HG03469 (cell line): ENCODE measurements at regions not wholly inside any gene's neighbourhood (a gene's known extent, or its start where the extent isn't known, plus 50 kb on each side); places are given as distances from the start of the nearest gene placed in this dataset.
"Not testable (repeated sequence)": the region's sequence is repeated elsewhere in the genome, so short reads cannot be mapped to it uniquely, and the experiment has no call there.

Experiments
- ATAC-seq: cut with Tn5 transposase; IDR thresholded peaks from one replicate; pipeline ENCODE4 v1.9.1; 2021; ENCODE audit warnings: mild to moderate bottlenecking, moderate library complexity, moderate number of reproducible peaks; ENCODE audit not compliant: unreplicated experiment

DNA sequence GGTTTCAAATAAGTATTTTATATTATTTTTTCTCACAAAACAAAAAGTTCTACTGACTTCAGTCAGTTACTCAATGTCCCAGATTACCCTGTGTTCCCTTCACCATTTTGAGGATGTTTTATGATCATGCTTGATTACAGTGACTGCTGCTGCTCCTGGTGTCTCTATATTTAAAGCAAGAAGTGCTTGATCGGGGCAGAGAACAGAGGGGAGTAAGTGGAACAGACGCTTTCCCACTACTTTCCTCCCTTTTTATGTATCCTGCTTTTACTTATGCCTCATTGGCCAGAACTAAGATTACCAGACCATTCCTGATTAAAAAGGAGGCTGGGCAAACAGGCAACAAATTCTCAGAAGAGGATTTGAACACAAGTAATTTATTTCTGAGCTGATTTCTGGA is 612.1 kb downstream of the VGLL3 start:
- ATAC-seq = no peak

DNA sequence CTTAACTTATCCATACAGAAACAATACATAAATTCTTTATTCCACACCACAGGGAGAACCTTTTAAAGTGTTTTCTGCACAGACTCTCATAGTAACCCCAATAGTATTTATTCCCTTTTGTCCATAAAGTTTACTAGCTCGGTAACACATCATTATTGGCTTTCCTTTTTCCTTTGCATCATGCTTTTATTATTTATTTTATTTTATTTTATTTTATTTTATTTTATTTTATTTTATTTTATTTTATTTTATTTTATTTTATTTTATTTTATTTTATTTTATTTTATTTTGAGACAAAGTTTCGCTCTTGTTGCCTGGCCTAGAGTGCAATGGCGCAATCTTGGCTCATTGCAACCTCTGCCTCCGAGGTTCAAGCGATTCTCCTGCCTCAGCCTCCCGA is 655.4 kb downstream of the VGLL3 start:
- ATAC-seq = not testable (repeated sequence)

DNA sequence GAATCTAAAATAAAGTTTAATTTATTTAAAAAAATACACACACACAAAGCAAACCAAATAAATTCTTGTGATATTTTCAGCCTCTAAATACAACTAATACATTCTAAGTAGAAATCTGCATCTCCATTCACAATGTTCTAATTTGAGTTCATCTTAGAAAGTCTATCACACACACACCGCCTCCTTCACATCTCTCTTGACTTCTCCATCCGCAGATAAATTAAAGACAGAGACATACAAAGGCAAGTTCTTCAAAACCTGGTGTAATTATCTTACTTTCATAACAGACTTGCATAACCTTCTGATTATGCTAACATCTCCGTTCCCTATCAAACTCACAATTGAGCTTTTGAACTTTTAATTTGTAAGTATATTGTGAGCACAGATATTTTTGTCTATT is 657.3 kb downstream of the VGLL3 start:
- no peak for ATAC-seq

DNA sequence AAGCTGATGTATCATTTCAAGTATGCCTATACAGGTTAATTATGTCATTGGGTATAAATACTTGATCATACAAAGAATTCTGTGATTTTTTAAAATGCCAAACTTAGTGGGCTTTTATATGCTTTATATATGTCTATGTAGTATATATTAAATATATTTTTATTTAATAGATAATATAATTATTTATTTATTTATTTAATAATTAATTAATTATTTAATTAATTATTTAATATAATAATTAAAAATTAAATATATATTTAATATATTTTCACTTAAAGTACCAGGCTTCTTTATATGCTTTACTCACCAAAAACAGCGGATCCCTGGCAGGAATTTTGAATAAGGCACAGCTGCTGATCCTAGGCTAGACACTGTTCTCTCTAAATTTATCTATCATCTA is 687.0 kb downstream of the VGLL3 start:
- no peak for ATAC-seq

DNA sequence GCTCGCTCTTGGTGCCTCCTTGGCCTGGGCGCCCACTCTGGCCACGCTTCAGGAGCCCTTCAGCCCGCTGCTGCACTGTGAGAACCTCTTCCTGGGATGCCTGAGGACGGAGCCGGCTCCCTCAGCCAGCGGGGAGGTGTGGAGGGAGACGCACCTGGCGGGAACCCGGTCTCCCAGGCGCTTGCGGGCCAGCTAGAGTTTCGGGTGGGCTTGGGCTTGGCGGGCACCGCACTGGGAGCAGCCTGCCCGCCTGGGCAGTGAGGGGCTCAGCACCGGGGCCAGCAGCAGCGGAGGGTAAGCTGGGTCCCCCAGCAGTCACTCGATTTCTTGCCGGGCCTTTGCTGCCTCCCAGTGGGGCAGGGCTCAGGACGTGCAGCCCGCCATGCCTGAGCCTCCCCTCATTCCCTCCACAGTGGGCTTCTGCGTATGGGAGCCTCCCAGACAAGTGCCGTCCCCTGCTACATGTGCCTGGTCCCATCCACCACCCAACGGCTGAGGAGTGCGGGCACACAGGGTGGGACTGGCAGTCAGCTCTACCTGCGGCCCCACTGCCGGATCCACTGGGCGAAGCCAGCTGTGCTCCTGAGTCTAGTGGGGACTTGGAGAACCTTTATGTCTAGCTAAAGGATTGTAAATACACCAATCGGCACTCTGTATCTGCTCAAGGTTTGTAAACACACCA is 708.7 kb downstream of the VGLL3 start:
- ATAC-seq = no peak

DNA sequence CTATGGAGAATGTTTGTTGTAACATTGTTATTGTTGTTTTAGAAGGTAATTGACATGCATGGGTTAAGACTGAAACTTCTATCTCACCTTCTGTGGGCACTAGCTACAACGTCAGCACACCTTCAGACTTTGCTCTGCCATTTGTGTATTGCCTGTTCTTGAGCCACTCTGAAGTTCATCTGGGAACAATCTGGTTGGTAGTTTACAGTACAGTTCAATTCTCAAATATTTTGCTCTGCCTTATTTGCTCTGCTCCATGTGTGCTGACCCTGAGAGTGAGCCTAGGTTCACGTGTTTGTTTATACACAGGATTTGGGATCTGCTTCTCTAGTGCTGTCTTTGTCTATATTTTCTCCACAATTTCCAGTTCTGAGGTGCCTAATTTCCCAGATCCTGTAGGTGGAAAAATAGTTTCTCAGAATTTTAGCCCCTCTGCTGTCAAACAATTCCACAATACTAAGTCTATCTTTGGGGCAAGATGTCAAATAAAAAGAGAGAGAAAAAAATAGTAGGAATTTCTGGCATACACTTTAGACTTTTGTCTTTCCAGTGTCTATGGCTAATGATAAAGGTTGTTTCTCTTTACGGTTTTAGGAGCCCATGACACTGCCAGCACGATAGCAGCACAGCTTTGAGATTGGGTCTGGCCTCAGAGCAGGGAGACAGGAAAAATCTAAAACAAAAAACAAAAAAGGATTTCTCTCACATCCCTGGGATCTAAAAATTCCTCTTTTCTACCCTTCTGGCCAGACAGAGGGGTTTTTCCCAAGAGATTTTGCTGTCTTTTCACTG is 721.4 kb downstream of the VGLL3 start:
- ATAC-seq = no peak

DNA sequence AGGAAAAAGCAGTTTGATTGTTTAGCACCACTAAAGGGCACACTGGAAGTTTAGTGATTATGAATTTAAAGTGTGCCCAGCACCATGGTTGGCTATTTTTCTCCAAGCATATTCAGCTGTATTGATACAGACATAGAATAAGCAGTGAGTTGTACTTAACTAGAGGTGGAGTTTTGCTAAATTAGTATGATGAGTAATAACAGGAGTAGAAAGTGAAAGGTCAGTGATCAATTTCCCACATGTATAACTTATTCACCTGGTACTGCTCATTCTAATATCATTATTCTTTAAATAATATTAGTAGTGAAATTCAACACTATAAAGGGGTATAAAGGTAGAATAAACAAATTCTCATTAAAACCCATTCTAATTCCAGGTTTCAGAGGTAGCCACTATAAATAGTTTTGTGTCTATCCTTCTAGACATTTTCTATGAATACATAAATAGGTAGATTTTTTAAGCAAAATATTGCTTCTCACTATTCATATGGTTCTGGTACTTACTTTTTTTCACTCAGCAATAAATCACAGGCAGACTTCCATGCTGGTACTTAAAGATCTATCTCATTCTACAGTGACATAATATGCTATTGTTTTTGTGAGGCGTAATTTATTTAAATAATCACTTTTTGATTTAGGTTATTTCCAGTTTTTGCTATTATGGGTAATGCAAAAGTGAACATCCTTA is 732.9 kb downstream of the VGLL3 start:
- ATAC-seq = no peak

DNA sequence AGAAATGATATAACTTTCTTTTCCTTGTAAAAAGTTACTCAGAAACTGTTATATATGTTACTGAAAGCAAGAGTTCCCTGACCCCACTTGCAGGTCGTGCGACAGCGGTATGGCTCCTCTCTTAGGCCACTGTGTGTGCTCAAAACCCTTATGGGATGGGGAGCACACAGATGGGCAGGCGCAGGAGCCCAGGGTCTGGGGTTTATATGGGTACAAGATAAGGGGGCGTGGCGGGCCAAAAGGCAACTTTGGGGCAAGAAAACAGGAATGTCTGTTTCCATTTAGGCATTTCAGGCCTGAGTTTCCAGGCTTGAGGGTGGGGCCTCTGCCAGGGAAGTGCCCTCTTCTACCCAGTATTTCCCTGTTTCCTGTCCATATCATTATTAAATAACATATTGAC is 736.5 kb downstream of the VGLL3 start:
- no peak for ATAC-seq

DNA sequence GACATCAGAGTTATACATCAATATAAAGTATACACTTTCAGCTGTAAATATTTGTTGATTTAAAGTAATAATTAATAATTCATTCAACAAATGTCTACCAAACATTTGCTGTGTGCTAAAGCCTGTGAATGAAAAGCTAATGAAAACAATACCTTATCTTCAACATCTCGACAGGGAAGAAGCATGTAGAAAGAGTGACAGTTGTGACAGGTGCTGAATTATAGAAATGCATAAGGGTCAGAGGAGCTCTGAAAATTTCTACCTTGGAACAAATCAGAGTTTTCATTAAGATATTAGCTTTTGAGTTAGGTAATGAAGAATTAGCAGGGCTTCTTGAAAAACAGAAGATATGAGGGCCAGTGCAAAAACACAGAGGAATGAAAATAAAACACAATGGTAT is 739.2 kb downstream of the VGLL3 start:
- no peak for ATAC-seq

DNA sequence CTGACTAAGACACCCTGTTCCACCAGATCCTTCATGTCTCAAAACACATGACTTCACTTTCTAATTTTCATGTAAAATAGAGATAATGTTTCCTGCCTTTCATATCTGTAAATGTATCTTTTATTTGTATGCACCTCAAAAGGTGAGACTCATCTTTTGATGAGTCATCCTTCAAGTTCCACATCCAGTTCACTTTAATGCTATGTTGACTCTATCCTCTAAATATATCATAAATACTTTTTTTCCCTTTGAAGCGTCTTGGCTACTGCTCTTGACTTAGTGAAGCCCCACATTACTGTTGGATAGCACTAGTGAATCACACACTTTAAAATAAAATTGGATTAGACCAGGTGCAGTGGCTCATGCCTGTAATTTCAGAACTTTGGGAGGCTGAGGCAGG is 741.1 kb downstream of the VGLL3 start:
- ATAC-seq = no peak

DNA sequence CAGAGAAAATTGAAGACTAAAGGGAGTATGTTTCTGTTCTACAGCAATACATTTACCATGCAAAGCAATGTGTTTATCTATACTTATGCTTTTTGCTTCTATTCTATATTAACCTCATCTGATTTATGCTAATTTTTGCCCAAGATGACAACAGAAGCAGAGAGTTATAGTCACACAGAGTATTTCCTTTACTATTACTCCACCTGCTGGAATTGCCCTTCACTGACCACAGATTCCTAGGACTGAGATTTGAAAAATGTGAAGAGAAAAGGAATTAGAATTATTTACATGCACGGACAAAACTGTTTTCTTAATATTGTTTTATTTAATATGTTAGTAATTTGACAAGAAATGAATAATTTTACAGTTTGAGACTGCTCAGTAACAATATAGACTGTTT is 745.6 kb downstream of the VGLL3 start:
- no peak for ATAC-seq

DNA sequence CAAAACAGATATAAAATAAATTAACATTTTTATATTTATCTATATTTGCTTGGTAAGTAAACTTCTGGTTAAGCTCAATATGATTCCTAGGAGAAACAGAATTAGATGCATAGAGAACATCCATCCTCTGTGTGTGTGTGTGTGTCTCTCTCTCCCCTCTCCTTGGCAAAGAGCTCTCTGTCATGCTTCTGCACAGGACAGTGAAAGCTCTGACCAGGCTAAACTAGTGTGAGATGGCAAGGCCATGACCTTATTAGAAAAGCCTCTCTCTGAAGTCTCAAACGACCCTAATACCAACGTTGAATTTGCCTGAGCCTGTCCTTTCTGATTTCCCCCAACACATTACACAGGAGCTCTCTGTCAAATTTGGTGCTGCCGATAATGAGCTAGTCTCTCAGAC is 746.0 kb downstream of the VGLL3 start:
- no peak for ATAC-seq

DNA sequence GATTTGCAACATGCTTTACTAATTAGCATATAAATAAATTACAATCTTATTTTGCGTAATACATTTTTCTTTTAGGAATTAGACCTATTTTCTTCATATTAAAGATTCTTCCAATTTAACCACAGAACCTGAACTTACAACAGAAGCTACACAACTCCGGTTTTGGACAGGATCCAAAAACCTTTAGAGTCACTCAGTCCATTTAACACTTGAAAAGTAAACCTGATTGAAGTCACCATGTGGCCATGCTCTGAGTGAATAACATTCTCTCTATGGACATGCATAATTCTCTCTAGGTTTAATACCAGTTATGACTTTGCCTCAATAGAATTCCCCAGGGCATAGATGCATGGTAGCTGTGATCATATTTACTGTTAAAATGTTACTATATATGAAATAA is 751.0 kb downstream of the VGLL3 start:
- no peak for ATAC-seq

DNA sequence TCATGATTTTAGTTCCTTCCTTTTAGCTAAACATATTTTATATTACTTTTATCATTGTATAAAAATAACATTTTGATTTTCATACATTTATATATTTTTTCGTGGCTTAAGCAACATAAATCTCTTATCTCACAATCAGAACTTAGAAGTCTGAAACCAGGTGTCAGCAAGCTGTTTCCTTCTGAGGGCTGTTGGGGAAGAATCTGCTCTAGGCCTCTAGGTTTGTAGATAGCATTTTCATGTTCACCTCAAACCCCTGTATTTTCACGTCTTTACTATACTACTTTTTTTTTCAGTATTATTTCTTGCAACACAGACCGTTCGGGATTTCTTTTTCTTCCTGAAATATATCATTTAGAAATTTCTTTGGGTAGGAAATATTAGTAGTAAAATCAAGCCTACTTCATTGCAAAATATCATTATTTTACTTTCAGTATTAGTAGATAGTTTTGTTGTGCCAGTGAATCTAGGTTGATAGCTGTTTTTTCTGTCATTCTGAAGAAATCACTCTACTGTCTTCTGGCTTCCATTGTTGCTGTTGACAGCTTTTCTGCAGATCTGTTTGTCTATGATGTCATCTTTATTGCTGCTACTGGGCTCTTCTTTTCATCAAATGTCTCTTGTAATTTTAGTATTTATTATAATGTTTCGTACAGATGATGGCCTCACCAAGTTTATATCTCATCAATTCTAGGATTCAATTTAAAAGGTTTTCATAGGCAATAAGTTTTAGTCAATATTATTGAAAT is 756.3 kb downstream of the VGLL3 start:
- ATAC-seq = no peak

DNA sequence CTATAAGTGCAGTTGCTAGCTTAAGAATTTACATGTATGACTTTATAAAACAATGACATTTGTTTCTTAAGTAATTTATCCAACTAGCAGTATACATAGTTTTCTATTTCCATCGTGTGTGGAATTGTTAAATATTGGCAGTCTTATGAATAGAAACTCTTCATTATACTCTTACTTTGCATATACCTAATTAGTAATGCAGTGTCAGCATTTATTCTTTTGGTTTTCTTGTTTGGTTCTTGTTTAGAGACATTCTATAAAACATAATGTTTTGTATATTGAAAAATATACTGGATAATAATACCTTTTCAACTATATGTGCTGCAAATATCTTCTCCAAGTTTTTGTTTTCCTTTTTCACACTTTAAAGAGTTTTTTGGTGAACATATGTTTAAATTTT is 760.2 kb downstream of the VGLL3 start:
- no peak for ATAC-seq

DNA sequence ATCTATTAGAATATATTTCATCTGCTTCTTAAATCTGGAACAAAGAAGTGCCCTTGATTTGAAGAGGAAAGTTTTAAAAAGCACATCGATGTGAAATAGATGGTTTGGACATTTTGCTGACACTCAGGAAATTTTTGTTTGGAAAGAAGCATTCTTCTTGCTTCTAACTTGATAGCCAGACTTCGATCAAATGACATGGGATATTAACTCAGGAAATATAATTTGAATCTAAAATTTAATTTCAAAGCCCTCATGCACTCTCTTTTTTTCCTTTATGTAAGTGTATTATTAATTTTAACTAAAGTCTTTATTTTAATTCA is 761.2 kb downstream of the VGLL3 start:
- no peak for ATAC-seq

DNA sequence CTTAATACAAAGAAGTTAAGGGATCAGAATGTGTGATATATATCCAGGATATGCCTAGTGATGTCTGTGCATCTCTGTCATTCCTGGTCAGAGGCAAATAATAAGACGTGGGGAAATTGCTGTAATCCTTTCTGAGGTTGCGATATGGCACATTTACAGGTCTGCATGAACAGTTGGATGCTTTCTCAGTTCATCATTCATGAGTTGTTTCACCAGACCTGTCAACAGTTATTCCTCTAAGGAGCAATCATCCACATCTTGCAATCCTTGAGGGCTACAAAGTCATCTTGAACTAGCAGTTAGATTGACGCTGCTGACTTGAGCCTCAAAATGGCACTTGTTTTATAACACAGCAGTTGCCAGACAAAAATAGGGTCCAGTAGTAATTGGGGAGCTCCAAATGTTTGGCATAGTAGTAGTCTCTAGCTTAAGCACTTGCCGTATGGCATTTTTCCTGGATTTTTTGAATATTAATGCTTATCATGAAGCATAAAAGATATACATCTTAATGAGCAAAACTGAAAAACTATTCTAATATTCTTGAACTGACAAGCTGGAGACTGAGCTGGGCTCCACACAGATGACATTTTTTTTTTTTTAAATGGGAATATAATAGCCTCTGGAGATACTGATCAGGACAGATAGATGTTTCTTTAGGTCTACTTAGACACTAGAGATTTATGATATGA is 761.7 kb downstream of the VGLL3 start:
- no peak for ATAC-seq

DNA sequence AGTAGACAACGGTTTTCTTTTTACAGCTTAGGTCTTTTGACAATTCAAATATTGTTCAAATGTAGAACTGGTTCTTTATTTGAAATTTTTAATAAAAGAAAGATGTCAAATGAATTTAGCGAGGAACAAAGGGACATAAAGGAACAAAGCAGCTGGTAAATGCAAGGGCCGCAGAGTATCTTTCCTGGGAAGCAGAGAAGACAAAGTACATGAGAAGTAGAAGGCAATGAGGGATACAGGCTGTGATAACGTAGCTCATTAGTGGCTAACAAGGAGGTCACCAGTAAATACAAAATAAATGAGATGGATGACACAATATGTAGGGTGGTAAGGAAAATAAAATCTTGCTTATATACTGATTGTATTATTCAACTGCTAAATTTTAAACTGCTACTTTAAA is 762.8 kb downstream of the VGLL3 start:
- no peak for ATAC-seq

DNA sequence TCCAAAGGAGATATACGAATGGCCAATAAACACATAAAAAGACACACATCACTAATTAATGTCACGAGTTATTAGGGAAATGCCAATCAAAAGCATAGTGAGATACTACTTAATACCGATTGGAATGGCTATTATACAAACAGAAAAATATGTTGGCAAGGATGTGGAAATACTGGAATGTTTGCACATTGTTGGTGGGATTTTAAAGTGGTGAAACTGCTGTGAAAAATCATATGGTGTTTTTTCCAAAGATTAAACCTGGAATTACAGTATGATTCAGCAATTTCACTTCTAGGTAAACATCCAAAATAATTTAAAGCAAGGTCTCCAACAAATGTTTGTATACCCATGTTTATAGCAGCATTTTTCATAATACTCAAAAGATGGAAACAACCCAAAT is 765.5 kb downstream of the VGLL3 start:
- no peak for ATAC-seq

DNA sequence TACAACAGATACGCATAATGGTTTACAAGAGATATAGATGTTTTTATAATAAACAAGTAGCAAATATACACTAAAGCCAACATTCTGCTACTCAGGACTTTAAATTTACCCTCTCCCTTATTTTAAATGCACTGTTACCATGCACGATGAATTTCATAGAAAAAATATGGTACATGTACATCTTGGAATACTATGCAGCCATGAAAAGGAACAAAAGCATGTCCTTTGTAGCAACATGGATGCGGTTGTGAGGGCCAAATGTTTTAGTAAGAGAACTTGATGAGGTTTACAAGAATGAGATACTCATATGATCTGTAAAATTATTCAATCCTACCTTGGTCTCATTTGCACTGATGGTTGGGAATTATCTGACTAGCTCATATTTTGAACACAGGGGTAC is 769.3 kb downstream of the VGLL3 start:
- ATAC-seq = no peak

DNA sequence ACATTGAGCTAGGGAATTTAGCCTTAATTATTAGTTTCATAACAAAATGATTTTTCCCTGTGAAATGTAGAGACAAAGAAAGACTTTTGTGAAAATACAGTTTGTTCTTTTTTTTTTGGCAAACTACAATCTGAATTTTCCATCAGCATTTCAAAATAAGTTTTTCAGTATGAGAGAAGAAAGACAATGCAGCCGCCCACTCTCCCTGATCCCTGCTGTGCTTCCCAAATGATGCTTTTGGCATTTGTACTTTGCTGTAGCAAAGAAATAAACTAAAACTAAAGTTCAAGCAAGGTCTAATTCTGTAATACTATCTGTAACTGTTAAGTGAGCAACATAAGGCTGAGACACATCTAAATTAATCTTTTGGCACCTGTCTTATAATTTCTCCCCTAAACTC is 782.2 kb downstream of the VGLL3 start:
- no peak for ATAC-seq
